ENCODE measurements at regions not wholly inside any gene's neighbourhood (a gene's known extent, or its start where the extent isn't known, plus 50 kb on each side); places are given as distances from the start of the nearest gene placed in this dataset.
"Not testable (repeated sequence)": the region's sequence is repeated elsewhere in the genome, so short reads cannot be mapped to it uniquely, and the experiment has no call there.

- DNase-seq (ENCODE audit: low read depth) = no peak
Measured at GRCh38 chr12:105581420-105581819, 250.9 kb downstream of the C12orf75 start.

DNA sequence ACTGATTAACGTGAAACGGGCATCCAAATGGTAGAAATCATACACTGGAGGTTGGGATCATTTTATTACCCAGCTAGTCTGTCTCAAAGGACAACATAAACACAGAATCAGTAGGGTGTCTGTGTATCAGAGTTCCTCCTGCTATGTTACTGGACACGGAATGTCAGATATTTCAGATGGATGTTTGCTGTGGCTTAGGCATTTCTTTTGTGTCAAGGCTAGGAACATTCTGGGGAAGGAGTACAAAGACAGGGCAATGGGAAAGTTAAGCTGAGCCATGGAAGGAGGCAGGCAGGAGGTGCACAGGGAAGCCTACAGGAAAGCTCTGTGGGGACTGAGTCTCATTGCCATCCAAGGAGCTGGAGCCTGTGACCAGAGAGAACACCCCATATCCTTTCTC, 254.6 kb downstream of the C12orf75 start:
- DNase-seq (ENCODE audit: low read depth) = no peak

GRCh38 chr12:105587237-105587636, 256.7 kb downstream of the C12orf75 start:
- no peak for DNase-seq (ENCODE audit: low read depth)

- DNase-seq (ENCODE audit: low read depth) = no peak
Measured at GRCh38 chr12:105588106-105588505, 257.6 kb downstream of the C12orf75 start.

- DNase-seq (ENCODE audit: low read depth) = no peak
Measured at GRCh38 chr12:105590571-105590970, 260.1 kb downstream of the C12orf75 start.

DNA sequence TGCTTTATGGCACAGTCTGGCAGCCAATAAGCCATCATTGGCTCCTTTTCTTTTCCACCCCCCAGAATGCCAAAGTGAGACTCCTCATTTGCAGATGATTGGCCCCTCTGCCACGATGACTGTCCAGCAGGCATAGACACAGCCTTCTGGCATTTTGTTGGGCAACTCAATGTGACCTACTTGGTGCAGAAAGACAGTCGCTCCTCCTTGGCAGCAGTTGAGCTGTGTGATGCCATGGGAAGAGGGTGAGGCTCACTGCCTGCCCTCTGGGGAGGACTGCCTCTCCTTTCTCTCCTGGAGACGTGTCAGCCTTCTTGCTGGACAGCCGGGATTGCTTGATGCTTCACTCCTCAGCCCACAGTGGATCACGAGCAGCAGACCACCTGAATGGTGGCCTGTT, 264.9 kb downstream of the C12orf75 start:
- DNase-seq (ENCODE audit: low read depth) = no peak

- no peak for DNase-seq (ENCODE audit: low read depth)
Measured at GRCh38 chr12:105596731-105597130, 266.2 kb downstream of the C12orf75 start.

DNA sequence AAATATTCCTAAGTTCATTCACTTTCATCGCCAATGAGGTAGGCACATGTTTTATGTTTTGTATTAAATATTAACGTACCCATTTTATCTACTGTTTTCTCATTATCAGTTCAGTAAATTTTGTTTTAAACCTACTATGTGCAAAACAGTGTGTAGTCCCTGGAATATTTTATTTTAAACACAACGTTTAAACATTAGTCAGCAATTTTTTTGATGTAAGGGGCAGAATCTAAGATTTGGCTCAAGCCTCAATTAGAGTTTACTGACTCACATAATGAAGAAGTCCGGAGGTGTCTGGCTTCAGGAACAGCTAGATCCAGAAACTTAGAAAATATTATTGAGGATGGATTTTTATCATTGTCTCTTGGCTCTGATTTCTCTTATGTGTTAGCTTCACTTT, 267.5 kb downstream of the C12orf75 start:
- DNase-seq (ENCODE audit: low read depth) = no peak

- DNase-seq (ENCODE audit: low read depth) = no peak
Measured at GRCh38 chr12:105600911-105601545, 270.5 kb downstream of the C12orf75 start.

GRCh38 chr12:105602312-105602711, 271.8 kb downstream of the C12orf75 start:
- not testable (repeated sequence) for DNase-seq (ENCODE audit: low read depth)

DNA sequence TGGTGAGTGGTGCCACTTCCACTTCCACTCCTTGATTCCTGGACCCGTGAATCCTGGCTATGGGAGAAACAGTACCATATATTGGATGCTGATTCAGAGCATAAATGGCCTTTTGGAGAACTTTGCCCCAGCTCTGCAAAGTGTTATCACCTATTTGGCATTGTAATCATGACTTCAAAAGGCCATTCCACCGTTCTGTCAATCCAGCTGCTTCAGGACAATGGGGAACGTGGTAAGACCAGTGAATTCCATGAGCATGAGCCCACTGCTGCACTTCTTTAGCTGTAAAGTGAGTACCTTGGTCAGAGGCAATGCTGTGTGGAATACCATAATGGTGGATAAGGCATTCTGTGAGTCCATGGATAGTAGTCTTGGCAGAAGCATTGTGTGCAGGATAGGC, 273.8 kb downstream of the C12orf75 start:
- DNase-seq (ENCODE audit: low read depth) = not testable (repeated sequence)

DNA sequence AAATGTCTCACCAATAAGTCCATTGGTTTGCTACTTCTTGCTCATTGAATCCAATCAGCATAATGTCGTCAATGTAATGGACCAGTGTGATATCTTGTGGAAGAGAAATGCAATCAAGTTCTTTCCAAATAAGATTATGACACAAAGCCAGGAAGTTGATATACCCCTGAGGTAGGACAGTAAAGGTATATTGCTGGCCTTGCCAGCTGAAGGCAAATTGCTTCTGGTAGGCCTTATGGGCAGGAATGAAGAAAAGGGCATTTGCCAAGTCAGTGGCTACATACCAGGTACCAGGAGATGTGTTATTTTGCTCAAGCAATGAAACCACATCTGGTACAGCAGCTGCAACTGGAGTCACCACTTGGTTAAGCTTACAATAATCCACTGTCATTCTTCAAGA, 276.1 kb downstream of the C12orf75 start:
- DNase-seq (ENCODE audit: low read depth) = not testable (repeated sequence)

DNA sequence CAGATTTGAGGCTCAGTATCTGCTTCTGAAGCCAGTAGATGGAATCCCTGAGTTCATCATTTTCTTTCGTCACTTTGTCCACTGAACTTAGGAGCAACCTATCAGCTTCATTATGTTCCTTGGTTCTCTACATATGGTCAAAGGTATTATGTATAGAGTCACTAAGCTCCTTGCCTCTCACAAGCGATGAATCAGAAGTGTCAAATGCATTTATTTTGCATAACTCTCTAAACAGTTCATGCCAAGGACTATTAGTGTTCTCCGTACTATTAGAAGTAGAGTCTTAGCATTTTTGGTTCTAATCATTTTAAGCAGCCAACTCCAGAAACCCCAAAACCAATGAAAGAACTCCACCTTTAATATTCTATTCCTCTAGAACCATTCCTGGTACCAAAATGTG, 278.5 kb downstream of the C12orf75 start:
- DNase-seq (ENCODE audit: low read depth) = not testable (repeated sequence)

DNA sequence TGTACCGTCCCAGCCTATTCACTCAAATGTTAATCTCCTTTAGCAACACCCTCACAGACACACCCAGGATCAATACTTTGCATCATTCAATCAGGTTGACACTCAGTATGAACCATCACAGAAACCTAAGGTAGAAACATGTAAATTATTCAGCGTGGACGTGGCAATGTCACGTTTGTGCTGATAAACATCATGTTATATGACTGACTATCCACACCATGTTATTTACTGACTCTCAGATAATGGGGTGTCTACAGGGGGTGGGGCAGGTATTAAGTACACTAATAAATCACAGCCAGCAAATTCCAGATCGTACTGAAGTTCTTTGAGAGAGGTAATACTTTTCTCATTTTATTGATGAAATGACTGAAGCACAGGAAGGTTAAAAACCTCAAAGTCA, 280.0 kb downstream of the C12orf75 start:
- DNase-seq (ENCODE audit: low read depth) = no peak

- DNase-seq (ENCODE audit: low read depth) = no peak
Measured at GRCh38 chr12:105611340-105611739, 280.8 kb downstream of the C12orf75 start.

DNA sequence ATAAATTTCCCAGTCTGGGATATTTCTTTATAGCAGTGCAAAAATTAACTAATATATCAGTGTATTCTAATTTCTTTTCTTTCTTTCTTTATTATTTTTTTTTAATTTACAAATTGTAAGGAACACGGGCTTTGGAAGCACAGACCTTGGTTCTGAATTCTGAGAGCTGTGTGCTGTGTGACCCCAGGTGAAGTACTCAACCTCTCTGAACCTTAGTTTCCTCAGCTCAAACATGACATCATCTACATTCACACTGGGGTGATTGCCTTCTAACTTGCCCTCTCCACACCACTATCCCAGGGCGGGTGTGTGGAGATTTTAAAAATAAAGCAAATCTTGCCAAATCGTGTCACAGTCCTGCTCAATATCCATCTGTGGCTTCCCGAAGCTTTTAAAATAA, 282.8 kb downstream of the C12orf75 start:
- no peak for DNase-seq (ENCODE audit: low read depth)

GRCh38 chr12:105613887-105614286, 283.4 kb downstream of the C12orf75 start:
- DNase-seq (ENCODE audit: low read depth) = no peak

GRCh38 chr12:105616971-105617540, 286.6 kb downstream of the C12orf75 start:
- no peak for DNase-seq (ENCODE audit: low read depth)

DNA sequence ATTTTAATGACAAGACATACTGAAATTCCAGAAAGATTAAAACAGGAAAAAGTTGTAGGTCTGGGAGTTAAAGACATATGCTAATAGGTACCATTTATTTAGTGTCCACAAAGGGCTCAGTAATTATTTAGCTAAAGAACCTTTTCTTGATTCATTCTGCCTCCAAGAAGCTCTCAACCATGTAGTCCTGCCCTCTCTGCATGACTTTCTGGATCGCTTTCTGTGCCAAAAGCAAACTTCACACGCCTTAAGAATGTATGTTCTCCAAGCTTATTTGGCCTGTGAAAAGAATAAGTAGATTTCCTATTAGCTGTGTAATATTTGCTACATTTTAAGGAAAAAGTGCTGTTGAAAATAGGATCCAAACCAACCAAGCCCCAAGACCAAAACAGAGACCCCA, 291.7 kb downstream of the C12orf75 start:
- DNase-seq (ENCODE audit: low read depth) = no peak

DNA sequence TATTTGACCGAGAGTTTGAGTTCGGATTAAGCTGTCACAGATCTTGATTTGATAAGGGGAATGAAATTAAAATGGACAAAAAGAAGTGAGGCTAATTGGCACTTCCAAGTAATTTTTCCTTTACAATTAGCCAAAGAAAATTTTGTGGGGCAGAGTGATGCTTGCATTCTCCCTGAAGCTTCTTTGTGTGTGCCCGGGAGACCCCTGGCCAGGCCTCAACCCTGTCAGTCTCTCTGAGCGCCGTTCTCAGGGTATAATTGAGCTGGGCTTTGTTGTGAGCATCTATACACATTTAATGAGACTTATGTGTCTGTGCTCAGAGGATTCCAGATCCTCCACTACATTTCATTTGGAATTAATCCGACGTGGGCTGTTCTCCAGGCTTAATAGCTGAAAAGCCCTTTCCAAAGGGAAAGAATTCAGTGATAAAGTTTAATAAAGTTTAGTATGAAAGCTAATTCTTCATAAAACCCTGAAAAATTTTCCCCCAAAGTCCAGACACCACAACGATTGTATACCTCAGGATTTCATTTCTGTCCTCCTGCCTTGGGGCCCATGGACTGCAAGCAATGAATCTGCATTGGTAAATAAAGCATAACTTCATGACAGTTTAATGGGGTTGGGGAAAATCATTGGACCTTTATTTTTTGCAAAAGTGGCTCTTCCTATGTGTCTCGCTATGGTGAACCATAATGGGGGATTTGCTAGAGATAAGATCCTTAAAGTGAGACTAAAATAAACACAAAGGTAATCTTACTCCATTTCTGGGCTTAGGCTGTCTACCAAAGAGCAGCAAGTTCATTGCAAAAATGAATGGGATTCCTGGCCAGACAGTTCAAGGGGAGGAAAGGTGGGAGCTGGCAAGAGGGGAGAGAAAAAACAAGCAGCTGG, 292.6 kb downstream of the C12orf75 start:
- DNase-seq (ENCODE audit: low read depth) = no peak

GRCh38 chr12:105626653-105627052, 296.2 kb downstream of the C12orf75 start:
- no peak for DNase-seq (ENCODE audit: low read depth)

- DNase-seq (ENCODE audit: low read depth) = no peak
Measured at GRCh38 chr12:105637470-105637869, 307.0 kb downstream of the C12orf75 start.

GRCh38 chr12:105640761-105641160, 310.3 kb downstream of the C12orf75 start:
- DNase-seq (ENCODE audit: low read depth) = no peak
